ENCODE measurements at regions not wholly inside any gene's neighbourhood (a gene's known extent, or its start where the extent isn't known, plus 50 kb on each side); places are given as distances from the start of the nearest gene placed in this dataset.

GRCh38 chr13:50596776-50597203 is 246.7 kb downstream of the DLEU7 start:
- no peak overlapping the region for H3K4me3 ChIP-seq (ENCODE audit: insufficient read depth, low read length)

GRCh38 chr13:50598338-50598737 is 245.2 kb downstream of the DLEU7 start:
- H4K20me1 ChIP-seq (ENCODE audit: insufficient read depth, low read length) = no peaks in the 10 kb centered on the region
- peaks cover 5% of the 10 kb centered on the region for H3K4me1 ChIP-seq (ENCODE audit: insufficient read depth, low read length)
- no peak overlapping the region for H3K4me3 ChIP-seq (ENCODE audit: insufficient read depth, low read length)
- DNase-seq (ENCODE audit: insufficient read length, low spot score, missing footprints) = no peak
- H3K27me3 ChIP-seq (ENCODE audit: insufficient read depth, low read length) = no peaks in the 10 kb centered on the region
- no peak overlapping the region for H3K4me2 ChIP-seq (ENCODE audit: insufficient read depth, low read length)
- no peaks in the 10 kb centered on the region for H3K36me3 ChIP-seq (ENCODE audit: insufficient read depth, low read length)
- H3K27ac ChIP-seq (ENCODE audit: low read depth, low read length) = no peak overlapping the region
- no peaks in the 10 kb centered on the region for H3K79me2 ChIP-seq (ENCODE audit: insufficient read depth, low read length)
- no peaks in the 10 kb centered on the region for H3K9me3 ChIP-seq (ENCODE audit: low read depth, low read length)
- TF ChIP-seq CTCF (IDR thresholded peaks at IDR 0.05; ENCODE audit: extremely low read depth, low read depth, low read length) = no peak
- H2AFZ ChIP-seq (ENCODE audit: low read length) = no peak overlapping the region

More at GRCh38 chr13:50596776-50597203, 246.7 kb downstream of the DLEU7 start:
- TF ChIP-seq CTCF (IDR thresholded peaks at IDR 0.05; ENCODE audit: extremely low read depth, low read depth, low read length) = no peak
- Histone ChIP-seq H3K79me2 (ENCODE audit: insufficient read depth, low read length) (no peaks in the 10 kb centered on the region), H3K36me3 (ENCODE audit: insufficient read depth, low read length) (no peaks in the 10 kb centered on the region), H3K4me1 (ENCODE audit: insufficient read depth, low read length) (peaks cover 17% of the 10 kb centered on the region), H3K27ac (ENCODE audit: low read depth, low read length) (no peak overlapping the region), H3K9me3 (ENCODE audit: low read depth, low read length) (no peaks in the 10 kb centered on the region), H2AFZ (ENCODE audit: low read length) (no peak overlapping the region), H3K4me2 (ENCODE audit: insufficient read depth, low read length) (no peak overlapping the region), H3K27me3 (ENCODE audit: insufficient read depth, low read length) (no peaks in the 10 kb centered on the region), H4K20me1 (ENCODE audit: insufficient read depth, low read length) (no peaks in the 10 kb centered on the region)
- DNase-seq (ENCODE audit: insufficient read length, low spot score, missing footprints) = no peak

- Histone ChIP-seq H3K27me3 (ENCODE audit: insufficient read depth, low read length) (no peaks in the 10 kb centered on the region), H3K27ac (ENCODE audit: low read depth, low read length) (no peak overlapping the region), H3K4me2 (ENCODE audit: insufficient read depth, low read length) (no peak overlapping the region), H3K4me1 (ENCODE audit: insufficient read depth, low read length) (peaks cover 5% of the 10 kb centered on the region), H3K36me3 (ENCODE audit: insufficient read depth, low read length) (no peaks in the 10 kb centered on the region), H4K20me1 (ENCODE audit: insufficient read depth, low read length) (no peaks in the 10 kb centered on the region), H3K4me3 (ENCODE audit: insufficient read depth, low read length) (no peak overlapping the region), H3K79me2 (ENCODE audit: insufficient read depth, low read length) (no peaks in the 10 kb centered on the region), H2AFZ (ENCODE audit: low read length) (no peak overlapping the region), H3K9me3 (ENCODE audit: low read depth, low read length) (no peaks in the 10 kb centered on the region)
- no peak for TF ChIP-seq CTCF (IDR thresholded peaks at IDR 0.05; ENCODE audit: extremely low read depth, low read depth, low read length)
- DNase-seq (ENCODE audit: insufficient read length, low spot score, missing footprints) = no peak
Measured at GRCh38 chr13:50599046-50599445, 244.4 kb downstream of the DLEU7 start.

GRCh38 chr13:50599927-50600326 is 243.6 kb downstream of the DLEU7 start:
- DNase-seq (ENCODE audit: insufficient read length, low spot score, missing footprints) = no peak
- H3K9me3 ChIP-seq (ENCODE audit: low read depth, low read length) = no peaks in the 10 kb centered on the region
- H3K27ac ChIP-seq (ENCODE audit: low read depth, low read length) = no peak overlapping the region
- no peaks in the 10 kb centered on the region for H3K36me3 ChIP-seq (ENCODE audit: insufficient read depth, low read length)
- peaks cover 2% of the 10 kb centered on the region for H3K4me1 ChIP-seq (ENCODE audit: insufficient read depth, low read length)
- H2AFZ ChIP-seq (ENCODE audit: low read length) = no peak overlapping the region
- H4K20me1 ChIP-seq (ENCODE audit: insufficient read depth, low read length) = no peaks in the 10 kb centered on the region
- H3K4me3 ChIP-seq (ENCODE audit: insufficient read depth, low read length) = no peak overlapping the region
- no peak overlapping the region for H3K4me2 ChIP-seq (ENCODE audit: insufficient read depth, low read length)
- H3K79me2 ChIP-seq (ENCODE audit: insufficient read depth, low read length) = no peaks in the 10 kb centered on the region
- H3K27me3 ChIP-seq (ENCODE audit: insufficient read depth, low read length) = no peaks in the 10 kb centered on the region
- TF ChIP-seq CTCF (IDR thresholded peaks at IDR 0.05; ENCODE audit: extremely low read depth, low read depth, low read length) = no peak

Measured in osteoblast (primary cell).